ENCODE measurements at regions not wholly inside any gene's neighbourhood (a gene's known extent, or its start where the extent isn't known, plus 50 kb on each side); places are given as distances from the start of the nearest gene placed in this dataset.

GRCh38 chr5:12745537-12745936 is 841.3 kb upstream of the CTNND2 start:
- TF ChIP-seq EP300 (IDR thresholded peaks at IDR 0.05), result no peak
- TF ChIP-seq POLR2AphosphoS5 (IDR thresholded peaks at IDR 0.05), result no peak
- TF ChIP-seq POLR2A (IDR thresholded peaks at IDR 0.05; ENCODE audit: low read depth), result no peak
- TF ChIP-seq CTCF (IDR thresholded peaks at IDR 0.05), result no peak

Measured in esophagus muscularis mucosa (tissue), 4 donors.